ENCODE measurements at regions not wholly inside any gene's neighbourhood (a gene's known extent, or its start where the extent isn't known, plus 50 kb on each side); places are given as distances from the start of the nearest gene placed in this dataset.

GRCh38 chr7:46534664-46535588 is 613.9 kb upstream of the IGFBP3 start:
- no peak for DNase-seq (ENCODE audit: low read depth in 1 of 2, low spot score in 1 of 2)
- in situ Hi-C loops (cut with HindIII; ENCODE audit: low pct_unique_long_range_greater_than_20kb, low sequenced_read_pairs) = no loop called here
- TF ChIP-seq JUND (IDR thresholded peaks at IDR 0.05; ENCODE audit: low read depth) = no peak

- DNase-seq (ENCODE audit: low read depth in 1 of 2, low spot score in 1 of 2) = no peak
- in situ Hi-C loops (cut with HindIII; ENCODE audit: low pct_unique_long_range_greater_than_20kb, low sequenced_read_pairs) = no loop called here
- no peak for TF ChIP-seq JUND (IDR thresholded peaks at IDR 0.05; ENCODE audit: low read depth)
Measured at GRCh38 chr7:46533946-46534345, 612.9 kb upstream of the IGFBP3 start.

- in situ Hi-C loops (cut with HindIII; ENCODE audit: low pct_unique_long_range_greater_than_20kb, low sequenced_read_pairs) = no loop called here
- DNase-seq (ENCODE audit: low read depth in 1 of 2, low spot score in 1 of 2) = no peak
- TF ChIP-seq JUND (IDR thresholded peaks at IDR 0.05; ENCODE audit: low read depth) = no peak
Measured at GRCh38 chr7:46532571-46532970, 611.5 kb upstream of the IGFBP3 start.

- TF ChIP-seq JUND (IDR thresholded peaks at IDR 0.05; ENCODE audit: low read depth) = no peak
- in situ Hi-C loops (cut with HindIII; ENCODE audit: low pct_unique_long_range_greater_than_20kb, low sequenced_read_pairs) = no loop called here
- DNase-seq (ENCODE audit: low read depth in 1 of 2, low spot score in 1 of 2) = no peak
Measured at GRCh38 chr7:46530081-46530750, 609.1 kb upstream of the IGFBP3 start.

DNA sequence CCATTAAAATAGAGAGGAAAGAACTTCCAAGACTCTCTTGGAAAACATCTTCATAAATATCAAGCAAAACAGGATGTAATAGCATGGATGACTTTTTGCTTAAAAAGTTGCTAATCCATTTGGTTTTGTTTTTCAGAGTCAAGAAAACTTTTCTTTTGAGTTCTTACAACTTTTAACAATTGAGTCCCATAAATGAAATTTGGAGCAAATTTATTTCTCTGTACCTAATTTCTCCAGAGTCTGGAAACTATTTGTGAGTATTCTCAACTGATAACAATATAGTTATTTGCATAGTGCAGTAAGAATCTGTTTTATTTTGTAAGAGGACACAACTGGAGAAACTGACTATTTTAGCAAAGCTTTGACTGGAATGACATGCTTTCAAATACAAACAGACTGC is 606.3 kb upstream of the IGFBP3 start:
- in situ Hi-C loops (cut with HindIII; ENCODE audit: low pct_unique_long_range_greater_than_20kb, low sequenced_read_pairs) = no loop called here
- DNase-seq (ENCODE audit: low read depth in 1 of 2, low spot score in 1 of 2) = no peak
- TF ChIP-seq JUND (IDR thresholded peaks at IDR 0.05; ENCODE audit: low read depth) = no peak

DNA sequence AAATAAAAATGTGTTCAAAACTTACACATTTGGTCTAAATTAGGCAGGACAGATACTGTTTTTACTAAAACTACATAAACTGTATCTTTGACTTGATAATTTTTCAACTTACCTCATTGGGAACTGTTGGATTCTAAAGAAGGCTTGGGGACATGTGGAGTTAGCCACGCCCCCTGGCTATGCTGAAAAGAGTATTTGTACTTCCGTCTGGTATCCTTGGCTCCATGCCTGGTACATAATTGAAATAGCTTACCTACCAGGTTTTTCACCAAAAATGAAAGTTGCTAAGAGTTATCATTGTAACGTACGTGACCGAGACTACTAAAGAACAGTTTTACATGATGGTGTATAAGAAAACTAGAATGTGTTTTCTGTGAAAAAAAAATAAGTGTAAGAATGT is 604.8 kb upstream of the IGFBP3 start:
- DNase-seq (ENCODE audit: low read depth in 1 of 2, low spot score in 1 of 2) = no peak
- no peak for TF ChIP-seq JUND (IDR thresholded peaks at IDR 0.05; ENCODE audit: low read depth)
- in situ Hi-C loops (cut with HindIII; ENCODE audit: low pct_unique_long_range_greater_than_20kb, low sequenced_read_pairs) = no loop called here

GRCh38 chr7:46524350-46524749 is 603.3 kb upstream of the IGFBP3 start:
- TF ChIP-seq JUND (IDR thresholded peaks at IDR 0.05; ENCODE audit: low read depth) = no peak
- no peak for DNase-seq (ENCODE audit: low read depth in 1 of 2, low spot score in 1 of 2)
- in situ Hi-C loops (cut with HindIII; ENCODE audit: low pct_unique_long_range_greater_than_20kb, low sequenced_read_pairs) = no loop called here

- in situ Hi-C loops (cut with HindIII; ENCODE audit: low pct_unique_long_range_greater_than_20kb, low sequenced_read_pairs) = no loop called here
- TF ChIP-seq JUND (IDR thresholded peaks at IDR 0.05; ENCODE audit: low read depth) = no peak
- no peak for DNase-seq (ENCODE audit: low read depth in 1 of 2, low spot score in 1 of 2)
Measured at GRCh38 chr7:46522354-46522906, 601.4 kb upstream of the IGFBP3 start.

GRCh38 chr7:46518713-46519112 is 597.6 kb upstream of the IGFBP3 start:
- no peak for DNase-seq (ENCODE audit: low read depth in 1 of 2, low spot score in 1 of 2)
- in situ Hi-C loops (cut with HindIII; ENCODE audit: low pct_unique_long_range_greater_than_20kb, low sequenced_read_pairs) = no loop called here
- TF ChIP-seq JUND (IDR thresholded peaks at IDR 0.05; ENCODE audit: low read depth) = no peak

DNA sequence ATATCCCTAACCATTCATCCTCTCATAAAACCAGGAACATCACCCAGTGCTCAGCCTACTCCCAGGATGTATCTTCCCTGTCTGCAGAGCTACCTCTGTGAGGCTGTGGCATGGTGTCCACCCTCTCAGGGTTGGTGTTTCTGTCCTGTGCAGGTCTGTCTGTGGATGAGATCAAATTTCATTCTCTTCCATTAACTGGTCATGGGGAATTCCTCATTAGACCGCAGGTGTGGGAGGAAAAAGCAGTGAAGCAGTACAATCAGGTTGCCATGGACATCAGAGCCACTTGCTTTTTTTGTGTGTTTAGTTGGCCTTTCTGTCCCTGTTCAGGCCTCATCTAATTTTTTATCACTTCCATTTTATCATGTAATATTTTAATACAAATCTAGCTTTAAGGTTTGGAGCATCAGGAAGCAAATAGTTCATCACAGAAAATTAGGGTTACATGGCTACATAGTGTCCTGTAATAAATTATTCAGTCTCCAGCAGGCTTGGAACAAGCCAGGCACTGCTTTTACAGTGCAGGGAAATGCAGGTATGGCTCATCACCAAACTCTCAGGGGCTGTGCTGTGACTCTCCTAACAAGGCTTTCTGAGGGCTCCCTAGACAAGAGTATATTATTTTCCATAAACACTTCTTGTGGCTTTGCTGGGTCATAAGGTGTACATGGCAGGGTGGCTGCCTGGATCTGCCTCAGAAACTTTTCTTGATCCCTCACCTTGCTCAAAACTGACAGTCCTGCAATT is 594.9 kb upstream of the IGFBP3 start:
- no peak for DNase-seq (ENCODE audit: low read depth in 1 of 2, low spot score in 1 of 2)
- in situ Hi-C loops (cut with HindIII; ENCODE audit: low pct_unique_long_range_greater_than_20kb, low sequenced_read_pairs) = no loop called here
- no peak for TF ChIP-seq JUND (IDR thresholded peaks at IDR 0.05; ENCODE audit: low read depth)

DNA sequence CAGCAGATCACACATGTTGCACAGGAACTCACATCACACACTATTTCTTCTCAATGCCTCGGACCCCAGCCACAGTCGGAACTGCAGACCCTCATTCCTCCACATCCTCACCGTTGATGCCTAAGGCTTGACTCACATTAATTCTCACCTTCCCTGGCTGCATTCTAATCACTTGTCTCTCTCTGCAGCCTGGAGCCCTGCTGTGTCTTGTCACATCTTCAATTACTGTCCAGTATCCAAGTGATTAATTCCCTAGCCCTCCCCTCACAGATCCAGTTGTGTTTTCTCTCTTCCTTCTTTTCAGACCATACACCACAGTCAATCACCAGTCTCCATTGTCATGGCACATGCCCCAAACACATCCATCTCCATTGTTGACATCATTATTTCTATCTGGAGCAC is 592.4 kb upstream of the IGFBP3 start:
- no peak for DNase-seq (ENCODE audit: low read depth in 1 of 2, low spot score in 1 of 2)
- in situ Hi-C loops (cut with HindIII; ENCODE audit: low pct_unique_long_range_greater_than_20kb, low sequenced_read_pairs) = no loop called here
- TF ChIP-seq JUND (IDR thresholded peaks at IDR 0.05; ENCODE audit: low read depth) = no peak

DNA sequence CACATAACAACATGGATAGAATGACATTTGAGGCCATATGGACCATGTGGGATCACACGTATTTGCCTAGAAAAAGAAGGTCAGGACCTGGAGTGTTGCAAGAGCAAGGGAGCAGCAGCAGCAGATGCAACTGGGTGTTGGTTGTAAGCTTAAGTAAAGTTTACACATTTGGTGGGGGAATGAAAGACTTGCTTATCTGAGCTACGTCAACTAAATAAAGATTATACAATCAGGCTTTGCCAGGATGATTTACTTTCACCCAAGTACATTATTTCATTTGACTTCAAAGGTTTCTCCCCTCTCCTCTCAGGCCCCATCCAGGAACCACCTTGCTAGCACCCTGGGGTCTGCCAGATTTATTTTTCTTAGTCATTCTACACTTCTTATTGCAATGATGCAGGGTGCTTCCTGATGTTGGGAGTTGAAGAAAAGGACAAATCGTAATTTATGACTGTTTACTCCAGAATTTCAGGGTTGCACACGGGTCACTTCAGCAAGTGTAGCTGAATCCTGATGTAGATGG is 591.9 kb upstream of the IGFBP3 start:
- no peak for TF ChIP-seq JUND (IDR thresholded peaks at IDR 0.05; ENCODE audit: low read depth)
- in situ Hi-C loops (cut with HindIII; ENCODE audit: low pct_unique_long_range_greater_than_20kb, low sequenced_read_pairs) = no loop called here
- no peak for DNase-seq (ENCODE audit: low read depth in 1 of 2, low spot score in 1 of 2)
